ENCODE measurements at regions not wholly inside any gene's neighbourhood (a gene's known extent, or its start where the extent isn't known, plus 50 kb on each side); places are given as distances from the start of the nearest gene placed in this dataset.

GRCh38 chr13:97141564-97142005, 80.5 kb upstream of the MBNL2 start:
- H3K4me1 ChIP-seq (ENCODE audit: control insufficient read depth in 1 of 2, insufficient read depth in 2 of 2, low read length in 2 of 2) = peaks cover 22 to 40% of the 10 kb centered on the region in 2 experiments
- no peak overlapping the region for H2AFZ ChIP-seq (ENCODE audit: low read depth, low read length, poor library complexity, severe bottlenecking)
- POLR2A ChIA-PET = interaction anchor here (0.6 to 2.9 kb wide), 22 partner anchors 9 to 1506 kb away, joined by 3 to 17 read pairs (median 4); partner anchors contain the start of genes MBNL2 and RAP2A
- no peaks in the 10 kb centered on the region for H3K9me2 ChIP-seq (ENCODE audit: insufficient read depth)
- no peaks in the 10 kb centered on the region for H3K27me3 ChIP-seq (ENCODE audit: insufficient read depth, low read length)
- peak overlapping the region; percentile 76 for H3K27ac ChIP-seq (ENCODE audit: low read depth, low read length)
- peak overlapping the region; percentile 48 to 63 for H3K4me3 ChIP-seq (replicated peaks in 1 of 2; ENCODE audit: low read depth in 1 of 2, low read length in 2 of 2)
- CTCF ChIA-PET = interaction anchor here (0.7 to 1.7 kb wide), 8 partner anchors 11 to 218 kb away, joined by 3 to 10 read pairs (median 3); partner anchors contain the start of gene MBNL2
- DNase-seq (ENCODE audit: low read depth, low spot score) (peak; percentile 90), ATAC-seq (peak; percentile 88)
- no peaks in the 10 kb centered on the region for H3K9me3 ChIP-seq (ENCODE audit: control insufficient read depth in 1 of 2, insufficient read depth in 1 of 2, low read depth in 1 of 2, low read length in 2 of 2)
- H3K4me2 ChIP-seq (ENCODE audit: low read length) = peak overlapping the region; percentile 78
- no peaks in the 10 kb centered on the region for H4K20me1 ChIP-seq (ENCODE audit: insufficient read depth)
- peaks cover 7% of the 10 kb centered on the region for H3K79me2 ChIP-seq (ENCODE audit: insufficient read depth, low read length)
- intact Hi-C loops (cut with micrococcal nuclease) = loop anchor here (5.0 kb wide), 1 partner anchor 116 kb away; no protein-coding TSS in a partner anchor
- H3K9ac ChIP-seq (ENCODE audit: low read length) = peak overlapping the region; percentile 71
- TF ChIP-seq REST (IDR thresholded peaks at IDR 0.05; ENCODE audit: low read depth) = no peak
- peak; percentile 65 for TF ChIP-seq MAX (IDR thresholded peaks at IDR 0.05)
- no peak for TF ChIP-seq EZH2 (IDR thresholded peaks at IDR 0.05)
- TF ChIP-seq YY1 (IDR thresholded peaks at IDR 0.05; ENCODE audit: extremely low read depth, insufficient replicate concordance, low read depth, low read length) = peak; percentile 48
- peak; percentile 32; the same call in 1 of the 2 replicates for TF ChIP-seq CEBPB (IDR thresholded peaks at IDR 0.05; ENCODE audit: low read depth)
- no peak for TF ChIP-seq EGR1 (IDR thresholded peaks at IDR 0.05; ENCODE audit: low read depth)
- TF ChIP-seq ELF1 (IDR thresholded peaks at IDR 0.05; ENCODE audit: borderline replicate concordance, low read depth) = no peak
- TF ChIP-seq CBX3 (IDR thresholded peaks at IDR 0.05; ENCODE audit: low read depth) = peak; percentile 95; the same call in 1 of the 2 replicates
- TF ChIP-seq ZFX (IDR thresholded peaks at IDR 0.05) = no peak
- peak; percentile 99 for TF ChIP-seq JUND (IDR thresholded peaks at IDR 0.05)
- TF ChIP-seq POLR2A (IDR thresholded peaks at IDR 0.05; ENCODE audit: borderline replicate concordance, extremely low read depth, insufficient read depth, insufficient read length) = no peak
- peak; percentile 32 for TF ChIP-seq RAD21 (IDR thresholded peaks at IDR 0.05; ENCODE audit: low read depth)
- TF ChIP-seq CTCF (IDR thresholded peaks at IDR 0.05 in 2 of 3, conservative IDR thresholded peaks at IDR 0.05 in 1 of 3; ENCODE audit: borderline replicate concordance in 1 of 3, insufficient read depth in 1 of 3, low read depth in 2 of 3, low read length in 2 of 3) = no peak
- TF ChIP-seq SP1 (IDR thresholded peaks at IDR 0.05; ENCODE audit: low read depth) = peak; percentile 88
- TF ChIP-seq POLR2AphosphoS5 (IDR thresholded peaks at IDR 0.05; ENCODE audit: low read depth, low read length) = peak; percentile 95
- TF ChIP-seq SRF (IDR thresholded peaks at IDR 0.05; ENCODE audit: low read depth) = peak; percentile 72
- peak; percentile 47 for TF ChIP-seq TCF7L2 (IDR thresholded peaks at IDR 0.05; ENCODE audit: borderline replicate concordance, extremely low read depth, insufficient read depth, insufficient read length)
- TF ChIP-seq FOSL1 (IDR thresholded peaks at IDR 0.05; ENCODE audit: low read depth) = peak; percentile 99
- TF ChIP-seq EZH2phosphoT487 (IDR thresholded peaks at IDR 0.05; ENCODE audit: borderline replicate concordance) = no peak
- TF ChIP-seq ATF3 (IDR thresholded peaks at IDR 0.05) = peak; percentile 60
- peak; percentile 61; the same call in 1 of the 2 replicates for TF ChIP-seq SIN3A (IDR thresholded peaks at IDR 0.05; ENCODE audit: low read depth)
- BruUV-seq (replicated peaks) = no TSS peak
- H3K36me3 ChIP-seq (ENCODE audit: control insufficient read depth in 1 of 2, insufficient read depth in 2 of 2, low read length in 2 of 2) = no peaks in the 10 kb centered on the region
- RAD21 ChIA-PET (ENCODE audit: low non-redundant PET in 1 of 2, low total read pairs in 2 of 2, uncharacterized antibody in 2 of 2, unreplicated experiment in 2 of 2) = interaction anchor here (0.6 to 1.3 kb wide), 2 partner anchors 16 to 71 kb away, joined by 3 read pairs; no protein-coding TSS in a partner anchor
